GM23338 (cell line): ENCODE measurements at regions not wholly inside any gene's neighbourhood (a gene's known extent, or its start where the extent isn't known, plus 50 kb on each side); places are given as distances from the start of the nearest gene placed in this dataset.

Experiments
- POLR2AphosphoS5 ChIP-seq: IDR thresholded peaks from 2 replicates; pipeline ENCODE4 v1.6.1; 2016; ENCODE audit warnings: antibody characterized with exemption, low read depth
- TF ChIP-seq, protein P1 (sequence below): IDR thresholded peaks from one replicate; pipeline ENCODE4 v1.6.1; 2018; ENCODE audit warnings: antibody characterized with exemption; ENCODE audit not compliant: unreplicated experiment
- TF ChIP-seq, protein P2 (sequence below), 2 experiments: fragments of 200-600 bp in 1 of 2; sonication (generic) in 1 of 2; conservative IDR thresholded peaks; 2 replicates each; pipeline versions ENCODE4 v1.5.1 to v1.6.1; 2016 to 2017; ENCODE audit warnings: antibody characterized with exemption in 2 of 2, low read depth in 2 of 2, mild to moderate bottlenecking in 2 of 2, moderate library complexity in 1 of 2

DNA sequence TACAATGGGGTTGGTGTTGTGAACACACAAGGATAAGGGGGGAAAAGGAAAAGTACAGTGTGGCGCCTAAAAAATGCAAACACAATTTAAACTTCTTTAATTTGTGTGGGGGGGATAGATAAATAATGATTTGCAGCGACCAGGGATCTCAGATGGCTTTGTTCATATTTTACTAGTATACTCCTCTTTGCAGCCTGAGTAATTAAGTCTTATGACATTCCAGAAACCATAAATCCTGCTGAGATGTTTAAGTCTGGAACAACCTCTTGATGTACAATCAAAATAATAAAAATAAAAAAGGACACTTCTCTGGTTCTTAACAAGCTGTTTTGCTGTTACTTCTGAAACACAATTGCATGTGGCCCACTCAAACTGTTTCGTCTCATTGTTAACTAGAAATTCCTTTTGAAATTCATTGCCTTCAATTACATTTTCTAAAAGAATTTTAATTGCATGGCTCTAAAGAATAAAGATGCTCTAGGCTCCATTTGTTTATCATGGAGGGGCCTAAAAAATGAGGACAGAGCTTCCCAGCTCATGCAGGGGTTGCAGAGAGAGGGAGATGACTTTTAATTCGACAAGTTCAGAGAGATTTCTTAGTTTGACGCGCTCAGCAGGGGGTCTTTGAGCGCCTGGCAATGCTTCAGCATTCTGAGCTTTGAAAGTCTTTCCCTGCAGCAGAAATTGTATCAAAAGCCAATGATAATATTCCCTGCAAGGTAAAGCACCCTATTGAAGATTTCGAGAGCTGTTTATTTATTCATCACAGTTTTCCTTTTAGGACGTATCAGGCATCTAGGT is 892.4 kb upstream of the TENM3 start:
- TF ChIP-seq, protein P1, sequence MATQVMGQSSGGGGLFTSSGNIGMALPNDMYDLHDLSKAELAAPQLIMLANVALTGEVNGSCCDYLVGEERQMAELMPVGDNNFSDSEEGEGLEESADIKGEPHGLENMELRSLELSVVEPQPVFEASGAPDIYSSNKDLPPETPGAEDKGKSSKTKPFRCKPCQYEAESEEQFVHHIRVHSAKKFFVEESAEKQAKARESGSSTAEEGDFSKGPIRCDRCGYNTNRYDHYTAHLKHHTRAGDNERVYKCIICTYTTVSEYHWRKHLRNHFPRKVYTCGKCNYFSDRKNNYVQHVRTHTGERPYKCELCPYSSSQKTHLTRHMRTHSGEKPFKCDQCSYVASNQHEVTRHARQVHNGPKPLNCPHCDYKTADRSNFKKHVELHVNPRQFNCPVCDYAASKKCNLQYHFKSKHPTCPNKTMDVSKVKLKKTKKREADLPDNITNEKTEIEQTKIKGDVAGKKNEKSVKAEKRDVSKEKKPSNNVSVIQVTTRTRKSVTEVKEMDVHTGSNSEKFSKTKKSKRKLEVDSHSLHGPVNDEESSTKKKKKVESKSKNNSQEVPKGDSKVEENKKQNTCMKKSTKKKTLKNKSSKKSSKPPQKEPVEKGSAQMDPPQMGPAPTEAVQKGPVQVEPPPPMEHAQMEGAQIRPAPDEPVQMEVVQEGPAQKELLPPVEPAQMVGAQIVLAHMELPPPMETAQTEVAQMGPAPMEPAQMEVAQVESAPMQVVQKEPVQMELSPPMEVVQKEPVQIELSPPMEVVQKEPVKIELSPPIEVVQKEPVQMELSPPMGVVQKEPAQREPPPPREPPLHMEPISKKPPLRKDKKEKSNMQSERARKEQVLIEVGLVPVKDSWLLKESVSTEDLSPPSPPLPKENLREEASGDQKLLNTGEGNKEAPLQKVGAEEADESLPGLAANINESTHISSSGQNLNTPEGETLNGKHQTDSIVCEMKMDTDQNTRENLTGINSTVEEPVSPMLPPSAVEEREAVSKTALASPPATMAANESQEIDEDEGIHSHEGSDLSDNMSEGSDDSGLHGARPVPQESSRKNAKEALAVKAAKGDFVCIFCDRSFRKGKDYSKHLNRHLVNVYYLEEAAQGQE, result no peak
- TF ChIP-seq, protein P2, sequence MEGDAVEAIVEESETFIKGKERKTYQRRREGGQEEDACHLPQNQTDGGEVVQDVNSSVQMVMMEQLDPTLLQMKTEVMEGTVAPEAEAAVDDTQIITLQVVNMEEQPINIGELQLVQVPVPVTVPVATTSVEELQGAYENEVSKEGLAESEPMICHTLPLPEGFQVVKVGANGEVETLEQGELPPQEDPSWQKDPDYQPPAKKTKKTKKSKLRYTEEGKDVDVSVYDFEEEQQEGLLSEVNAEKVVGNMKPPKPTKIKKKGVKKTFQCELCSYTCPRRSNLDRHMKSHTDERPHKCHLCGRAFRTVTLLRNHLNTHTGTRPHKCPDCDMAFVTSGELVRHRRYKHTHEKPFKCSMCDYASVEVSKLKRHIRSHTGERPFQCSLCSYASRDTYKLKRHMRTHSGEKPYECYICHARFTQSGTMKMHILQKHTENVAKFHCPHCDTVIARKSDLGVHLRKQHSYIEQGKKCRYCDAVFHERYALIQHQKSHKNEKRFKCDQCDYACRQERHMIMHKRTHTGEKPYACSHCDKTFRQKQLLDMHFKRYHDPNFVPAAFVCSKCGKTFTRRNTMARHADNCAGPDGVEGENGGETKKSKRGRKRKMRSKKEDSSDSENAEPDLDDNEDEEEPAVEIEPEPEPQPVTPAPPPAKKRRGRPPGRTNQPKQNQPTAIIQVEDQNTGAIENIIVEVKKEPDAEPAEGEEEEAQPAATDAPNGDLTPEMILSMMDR (conservative IDR thresholded peaks at IDR 0.05; ENCODE audit: low read depth in 2 of 2), result no peak
- TF ChIP-seq POLR2AphosphoS5, result no peak
